Lung (tissue), 11 donors: ENCODE measurements at regions not wholly inside any gene's neighbourhood (a gene's known extent, or its start where the extent isn't known, plus 50 kb on each side); places are given as distances from the start of the nearest gene placed in this dataset.

ENCODE experiments used
- ATAC-seq: fragments of 200-7000 bp; cut with Tn5 transposase; one replicate; pipeline ENCODE4 v1.9.1; 2020; ENCODE audit warnings: moderate number of reproducible peaks; ENCODE audit not compliant: insufficient read depth, low FRiP score
- DNase-seq, 3 donors: peaks; one replicate each; pipeline ENCODE4 v3.0.0-alpha.2; 2013 to 2017
- H3K27ac ChIP-seq, 2 donors: one replicate each; pipeline ENCODE4 v1.5.1; 2013; ENCODE audit warnings: mild to moderate bottlenecking in 2 of 2, moderate library complexity in 2 of 2, control low read depth in 1 of 2, inconsistent platforms in 1 of 2, low read depth in 1 of 2, low read length in 1 of 2
- H3K27me3 ChIP-seq, 3 donors: one replicate each; pipeline ENCODE4 v1.5.1; 2013; ENCODE audit warnings: low read length in 2 of 3; ENCODE audit not compliant: control insufficient read depth in 3 of 3, insufficient read depth in 3 of 3
- H3K36me3 ChIP-seq, 4 donors: one replicate each; pipeline ENCODE4 v1.5.1; 2013; ENCODE audit warnings: low read length in 4 of 4, mild to moderate bottlenecking in 1 of 4, moderate library complexity in 1 of 4; ENCODE audit not compliant: control insufficient read depth in 4 of 4, insufficient read depth in 4 of 4
- H3K4me1 ChIP-seq, 5 donors: one replicate each; pipeline ENCODE4 v1.5.1; 2013; ENCODE audit warnings: low read length in 5 of 5, mild to moderate bottlenecking in 2 of 5, moderate library complexity in 1 of 5; ENCODE audit not compliant: control insufficient read depth in 5 of 5, insufficient read depth in 5 of 5
- H3K4me3 ChIP-seq: one replicate; pipeline ENCODE4 v1.5.1; 2013; ENCODE audit warnings: mild to moderate bottlenecking, control low read depth, moderate library complexity
- H3K9ac ChIP-seq, 2 donors: one replicate each; pipeline ENCODE4 v1.5.1; 2013; ENCODE audit warnings: low read length in 2 of 2, control low read depth in 1 of 2; ENCODE audit not compliant: insufficient read depth in 1 of 2
- H3K9me3 ChIP-seq, 4 donors: one replicate each; pipeline ENCODE4 v1.5.1; 2013; ENCODE audit warnings: low read length in 3 of 4, mild to moderate bottlenecking in 1 of 4, moderate library complexity in 1 of 4; ENCODE audit not compliant: control insufficient read depth in 4 of 4, insufficient read depth in 3 of 4
- CTCF ChIP-seq: IDR thresholded peaks from 2 replicates; pipeline ENCODE4 v1.5.1; 2012; ENCODE audit warnings: mild to moderate bottlenecking; ENCODE audit errors: control extremely low read depth, extremely low read depth
- WGBS, 2 donors: extraction: QIAGEN DNeasy Blood & Tissue Kit; methylation state at CpG; one replicate each; pipeline ENCODE4 v1.1.7; 2013; 5-methylcytosine and 5-hydroxymethylcytosine counted together
- donor health status: control.
- donor health status: control.
- donor health status: Bipolar disorder and iron deficiency.
- donor health status: healthy.
- donor health status: DM: yes; HTN: yes; CAD: no.

GRCh38 chr5:35324679-35325078 lies 94.4 kb upstream of the PRLR start:
- H3K9ac ChIP-seq = no peak overlapping the region
- no peak overlapping the region for H3K4me3 ChIP-seq
- TF ChIP-seq CTCF = no peak
- H3K4me1 ChIP-seq = no peaks in the 10 kb centered on the region
- ATAC-seq = no peak
- WGBS, 2 donors = 89 to 95% methylated on average over 6 of the region's 6 CpGs
- H3K36me3 ChIP-seq = no peaks in the 10 kb centered on the region
- H3K27me3 ChIP-seq = no peaks in the 10 kb centered on the region
- DNase-seq = no peak
- peaks cover 0 to 2% (median 0%) of the 10 kb centered on the region in 4 donors for H3K9me3 ChIP-seq
- H3K27ac ChIP-seq = no peak overlapping the region

- Histone ChIP-seq H3K36me3 (no peaks in the 10 kb centered on the region), H3K9me3 (peaks cover 0 to 2% (median 0%) of the 10 kb centered on the region in 4 donors), H3K9ac (no peak overlapping the region), H3K4me1 (no peaks in the 10 kb centered on the region), H3K27ac (no peak overlapping the region), H3K4me3 (no peak overlapping the region), H3K27me3 (no peaks in the 10 kb centered on the region)
- ATAC-seq (no peak), DNase-seq (no peak)
- TF ChIP-seq CTCF = no peak
- 89 to 90% methylated on average over 4 of the region's 4 CpGs for WGBS, 2 donors
Measured at GRCh38 chr5:35324201-35324600, 93.9 kb upstream of the PRLR start.

GRCh38 chr5:35320029-35320428 lies 89.7 kb upstream of the PRLR start:
- Histone ChIP-seq H3K27me3 (no peaks in the 10 kb centered on the region), H3K9me3 (peaks cover 0 to 2% (median 0%) of the 10 kb centered on the region in 4 donors), H3K36me3 (no peaks in the 10 kb centered on the region), H3K4me3 (no peak overlapping the region), H3K4me1 (no peaks in the 10 kb centered on the region), H3K9ac (no peak overlapping the region), H3K27ac (no peak overlapping the region)
- no peak for TF ChIP-seq CTCF
- ATAC-seq = no peak
- no peak for DNase-seq
- 87 to 94% methylated on average over 3 of the region's 3 CpGs for WGBS, 2 donors

- peak; percentile 46 to 62 (median 56) for DNase-seq
- no peak for TF ChIP-seq CTCF
- peak; percentile 72 for ATAC-seq
Measured at GRCh38 chr5:35319333-35320002, 89.2 kb upstream of the PRLR start.

More at GRCh38 chr5:35319333-35320002, 89.2 kb upstream of the PRLR start:
- H3K27me3 ChIP-seq = no peaks in the 10 kb centered on the region
- H3K36me3 ChIP-seq = no peaks in the 10 kb centered on the region
- H3K9ac ChIP-seq = no peak overlapping the region
- H3K27ac ChIP-seq = no peak overlapping the region
- H3K9me3 ChIP-seq = peaks cover 0 to 2% (median 0%) of the 10 kb centered on the region in 4 donors
- H3K4me1 ChIP-seq = no peaks in the 10 kb centered on the region
- WGBS, 2 donors = 27 to 52% methylated on average over 4 of the region's 4 CpGs
- H3K4me3 ChIP-seq = no peak overlapping the region
